ENCODE measurements at regions not wholly inside any gene's neighbourhood (a gene's known extent, or its start where the extent isn't known, plus 50 kb on each side); places are given as distances from the start of the nearest gene placed in this dataset.

GRCh38 chr12:107631715-107632114, 53.9 kb upstream of the PWP1 start:
- H3K4me3 ChIP-seq: no peak overlapping the region
- 50 to 64% methylated on average over 3 of the region's 3 CpGs for WGBS, 2 donors
- H3K36me3 ChIP-seq (ENCODE audit: control insufficient read depth in 4 of 4, insufficient read depth in 4 of 4, low read length in 4 of 4): no peaks in the 10 kb centered on the region
- H3K4me1 ChIP-seq (ENCODE audit: control insufficient read depth in 5 of 5, insufficient read depth in 5 of 5, low read length in 5 of 5): peaks cover 0 to 16% (median 8%) of the 10 kb centered on the region in 5 donors
- H3K27ac ChIP-seq (ENCODE audit: low read depth in 1 of 2, low read length in 1 of 2): no peak overlapping the region
- no peaks in the 10 kb centered on the region for H3K27me3 ChIP-seq (ENCODE audit: control insufficient read depth in 3 of 3, insufficient read depth in 3 of 3, low read length in 2 of 3)
- TF ChIP-seq CTCF (IDR thresholded peaks at IDR 0.05; ENCODE audit: control extremely low read depth, extremely low read depth): no peak
- H3K9ac ChIP-seq (ENCODE audit: insufficient read depth in 1 of 2, low read length in 2 of 2): no peak overlapping the region
- H3K9me3 ChIP-seq (ENCODE audit: control insufficient read depth in 4 of 4, insufficient read depth in 3 of 4, low read length in 3 of 4): peaks cover 0 to 6% (median 3%) of the 10 kb centered on the region in 4 donors
- DNase-seq (no peak), ATAC-seq (ENCODE audit: insufficient read depth, low FRiP score) (no peak)

GRCh38 chr12:107632246-107632645, 53.4 kb upstream of the PWP1 start:
- WGBS, 2 donors: 85 to 86% methylated on average over 5 of the region's 5 CpGs
- H3K27me3 ChIP-seq (ENCODE audit: control insufficient read depth in 3 of 3, insufficient read depth in 3 of 3, low read length in 2 of 3): no peaks in the 10 kb centered on the region
- no peak for TF ChIP-seq CTCF (IDR thresholded peaks at IDR 0.05; ENCODE audit: control extremely low read depth, extremely low read depth)
- ATAC-seq (ENCODE audit: insufficient read depth, low FRiP score) (no peak), DNase-seq (no peak)
- H3K4me1 ChIP-seq (ENCODE audit: control insufficient read depth in 5 of 5, insufficient read depth in 5 of 5, low read length in 5 of 5): peaks cover 0 to 16% (median 8%) of the 10 kb centered on the region in 5 donors
- no peak overlapping the region for H3K27ac ChIP-seq (ENCODE audit: low read depth in 1 of 2, low read length in 1 of 2)
- H3K9me3 ChIP-seq (ENCODE audit: control insufficient read depth in 4 of 4, insufficient read depth in 3 of 4, low read length in 3 of 4): peaks cover 0 to 6% (median 3%) of the 10 kb centered on the region in 4 donors
- no peaks in the 10 kb centered on the region for H3K36me3 ChIP-seq (ENCODE audit: control insufficient read depth in 4 of 4, insufficient read depth in 4 of 4, low read length in 4 of 4)
- H3K4me3 ChIP-seq: no peak overlapping the region
- no peak overlapping the region for H3K9ac ChIP-seq (ENCODE audit: insufficient read depth in 1 of 2, low read length in 2 of 2)

- Histone ChIP-seq H3K36me3 (ENCODE audit: control insufficient read depth in 4 of 4, insufficient read depth in 4 of 4, low read length in 4 of 4) (no peaks in the 10 kb centered on the region), H3K4me3 (no peak overlapping the region), H3K9me3 (ENCODE audit: control insufficient read depth in 4 of 4, insufficient read depth in 3 of 4, low read length in 3 of 4) (peaks cover 0 to 6% (median 3%) of the 10 kb centered on the region in 4 donors), H3K27ac (ENCODE audit: low read depth in 1 of 2, low read length in 1 of 2) (no peak overlapping the region), H3K4me1 (ENCODE audit: control insufficient read depth in 5 of 5, insufficient read depth in 5 of 5, low read length in 5 of 5) (peaks cover 0 to 16% (median 8%) of the 10 kb centered on the region in 5 donors), H3K27me3 (ENCODE audit: control insufficient read depth in 3 of 3, insufficient read depth in 3 of 3, low read length in 2 of 3) (no peaks in the 10 kb centered on the region), H3K9ac (ENCODE audit: insufficient read depth in 1 of 2, low read length in 2 of 2) (no peak overlapping the region)
- ATAC-seq (ENCODE audit: insufficient read depth, low FRiP score): no peak
- no peak for DNase-seq
- no peak for TF ChIP-seq CTCF (IDR thresholded peaks at IDR 0.05; ENCODE audit: control extremely low read depth, extremely low read depth)
- WGBS, 2 donors: 55 to 73% methylated on average over 10 of the region's 10 CpGs
These were observed 51.1 kb upstream of the PWP1 start for GRCh38 chr12:107634530-107634929.

- no peak for ATAC-seq (ENCODE audit: insufficient read depth, low FRiP score)
- WGBS, 2 donors: 61 to 62% methylated on average over 8 of the region's 8 CpGs
- TF ChIP-seq CTCF (IDR thresholded peaks at IDR 0.05; ENCODE audit: control extremely low read depth, extremely low read depth): no peak
- peak; percentile 85 to 93 (median 86) for DNase-seq
- Histone ChIP-seq H3K27me3 (ENCODE audit: control insufficient read depth in 3 of 3, insufficient read depth in 3 of 3, low read length in 2 of 3) (no peaks in the 10 kb centered on the region), H3K9me3 (ENCODE audit: control insufficient read depth in 4 of 4, insufficient read depth in 3 of 4, low read length in 3 of 4) (peaks cover 0 to 6% (median 3%) of the 10 kb centered on the region in 4 donors), H3K4me1 (ENCODE audit: control insufficient read depth in 5 of 5, insufficient read depth in 5 of 5, low read length in 5 of 5) (peaks cover 0 to 16% (median 8%) of the 10 kb centered on the region in 5 donors), H3K9ac (ENCODE audit: insufficient read depth in 1 of 2, low read length in 2 of 2) (no peak overlapping the region), H3K27ac (ENCODE audit: low read depth in 1 of 2, low read length in 1 of 2) (no peak overlapping the region), H3K36me3 (ENCODE audit: control insufficient read depth in 4 of 4, insufficient read depth in 4 of 4, low read length in 4 of 4) (no peaks in the 10 kb centered on the region), H3K4me3 (no peak overlapping the region)
These were observed 50.5 kb upstream of the PWP1 start for GRCh38 chr12:107635139-107635538.

Data from lung (tissue), 11 donors.